Activated T-cell treated with anti-CD3 and anti-CD28 coated beads, Interleukin-2, amount 50 U/mL, for 72 hours (primary cell): ENCODE measurements at regions not wholly inside any gene's neighbourhood (a gene's known extent, or its start where the extent isn't known, plus 50 kb on each side); places are given as distances from the start of the nearest gene placed in this dataset.

Experiments used
- ATAC-seq, 2 donors: fragments of 150-1000 bp; cut with Tn5 transposase; replicated peaks in 1 of 2; 2 replicates each; pipeline ENCODE4 v1.10.0; 2021; ENCODE audit warnings: moderate library complexity in 2 of 2, mild to moderate bottlenecking in 1 of 2
- DNase-seq, 2 donors: peaks; one replicate each; pipeline ENCODE4 v3.0.0; 2021 to 2022; ENCODE audit warnings: mixed read lengths in 1 of 2
- H3K27ac Mint-ChIP-seq: one replicate; pipeline ENCODE4 v1.8.0; 2022; ENCODE audit warnings: mild to moderate bottlenecking, moderate library complexity, mixed read lengths
- H3K27me3 Mint-ChIP-seq: one replicate; pipeline ENCODE4 v1.8.0; 2022; ENCODE audit warnings: low read depth, mixed read lengths
- H3K36me3 Mint-ChIP-seq, 2 donors: one replicate each; pipeline ENCODE4 v1.8.0; 2022; ENCODE audit warnings: mixed read lengths in 2 of 2, mild to moderate bottlenecking in 1 of 2; ENCODE audit not compliant: insufficient read depth in 2 of 2
- H3K4me1 Mint-ChIP-seq: one replicate; pipeline ENCODE4 v1.8.0; 2022; ENCODE audit warnings: low read depth, mixed read lengths
- H3K4me3 Mint-ChIP-seq, 2 donors: one replicate each; pipeline ENCODE4 v1.8.0; 2022; ENCODE audit warnings: mild to moderate bottlenecking in 2 of 2, mixed read lengths in 2 of 2, moderate library complexity in 2 of 2
- H3K9me3 Mint-ChIP-seq, 2 donors: one replicate each; pipeline ENCODE4 v1.8.0; 2022; ENCODE audit warnings: mixed read lengths in 2 of 2

- no peaks in the 10 kb centered on the region for H3K27me3 Mint-ChIP-seq
- no peaks in the 10 kb centered on the region for H3K36me3 Mint-ChIP-seq
- peaks cover 10% of the 10 kb centered on the region for H3K4me1 Mint-ChIP-seq
- H3K9me3 Mint-ChIP-seq, result no peaks in the 10 kb centered on the region
- no peak overlapping the region for H3K27ac Mint-ChIP-seq
- ATAC-seq, result no peak
- no peak for DNase-seq
- H3K4me3 Mint-ChIP-seq, result no peak overlapping the region
These were observed 77.8 kb upstream of the SLC4A4 start for GRCh38 chr4:71261001-71261400.

GRCh38 chr4:71261633-71262121, 77.1 kb upstream of the SLC4A4 start:
- Mint-ChIP-seq H3K27me3 (no peaks in the 10 kb centered on the region), H3K9me3 (no peaks in the 10 kb centered on the region), H3K4me3 (no peak overlapping the region), H3K36me3 (no peaks in the 10 kb centered on the region), H3K4me1 (peaks cover 10% of the 10 kb centered on the region), H3K27ac (no peak overlapping the region)
- no peak for DNase-seq
- peak in 1 of 2 donors; percentile 28 for ATAC-seq

- Mint-ChIP-seq H3K36me3 (no peaks in the 10 kb centered on the region), H3K27ac (no peak overlapping the region), H3K4me1 (peaks cover 10% of the 10 kb centered on the region), H3K9me3 (no peaks in the 10 kb centered on the region), H3K4me3 (no peak overlapping the region), H3K27me3 (no peaks in the 10 kb centered on the region)
- no peak for ATAC-seq
- no peak for DNase-seq
These were observed 76.7 kb upstream of the SLC4A4 start for GRCh38 chr4:71262161-71262560.

GRCh38 chr4:71266090-71266794, 72.6 kb upstream of the SLC4A4 start:
- Mint-ChIP-seq H3K4me3 (no peak overlapping the region), H3K36me3 (no peaks in the 10 kb centered on the region), H3K9me3 (no peaks in the 10 kb centered on the region), H3K4me1 (peaks cover 9% of the 10 kb centered on the region), H3K27ac (no peak overlapping the region), H3K27me3 (no peaks in the 10 kb centered on the region)
- no peak for ATAC-seq
- DNase-seq, result no peak

- H3K9me3 Mint-ChIP-seq, result no peaks in the 10 kb centered on the region
- no peaks in the 10 kb centered on the region for H3K4me1 Mint-ChIP-seq
- no peaks in the 10 kb centered on the region for H3K27me3 Mint-ChIP-seq
These were observed 71.6 kb upstream of the SLC4A4 start for GRCh38 chr4:71267244-71267643.

GRCh38 chr4:71268166-71268565, 70.7 kb upstream of the SLC4A4 start:
- no peak for ATAC-seq
- Mint-ChIP-seq H3K27ac (no peak overlapping the region), H3K27me3 (no peaks in the 10 kb centered on the region), H3K9me3 (no peaks in the 10 kb centered on the region), H3K4me3 (no peak overlapping the region), H3K36me3 (no peaks in the 10 kb centered on the region), H3K4me1 (no peaks in the 10 kb centered on the region)
- DNase-seq, result no peak

More at GRCh38 chr4:71267244-71267643, 71.6 kb upstream of the SLC4A4 start:
- no peak overlapping the region for H3K4me3 Mint-ChIP-seq
- no peak overlapping the region for H3K27ac Mint-ChIP-seq
- ATAC-seq (no peak), DNase-seq (no peak)
- no peaks in the 10 kb centered on the region for H3K36me3 Mint-ChIP-seq

- Mint-ChIP-seq H3K4me1 (no peaks in the 10 kb centered on the region), H3K27me3 (no peaks in the 10 kb centered on the region), H3K4me3 (no peak overlapping the region), H3K9me3 (no peaks in the 10 kb centered on the region), H3K36me3 (no peaks in the 10 kb centered on the region), H3K27ac (no peak overlapping the region)
- no peak for DNase-seq
- no peak for ATAC-seq
These were observed 69.6 kb upstream of the SLC4A4 start for GRCh38 chr4:71269233-71269632.

- Mint-ChIP-seq H3K4me1 (peaks cover 9% of the 10 kb centered on the region), H3K36me3 (no peaks in the 10 kb centered on the region), H3K27ac (no peak overlapping the region), H3K9me3 (no peaks in the 10 kb centered on the region), H3K27me3 (no peaks in the 10 kb centered on the region), H3K4me3 (no peak overlapping the region)
- ATAC-seq (peak; percentile 53 to 56), DNase-seq (peak; percentile 24 to 30)
These were observed 67.9 kb upstream of the SLC4A4 start for GRCh38 chr4:71270901-71271300.

GRCh38 chr4:71272976-71273375, 65.8 kb upstream of the SLC4A4 start:
- no peaks in the 10 kb centered on the region for H3K9me3 Mint-ChIP-seq
- no peak overlapping the region for H3K27ac Mint-ChIP-seq
- no peak overlapping the region for H3K4me3 Mint-ChIP-seq
- peaks cover 9% of the 10 kb centered on the region for H3K4me1 Mint-ChIP-seq
- H3K27me3 Mint-ChIP-seq, result no peaks in the 10 kb centered on the region
- no peaks in the 10 kb centered on the region for H3K36me3 Mint-ChIP-seq
- ATAC-seq (no peak), DNase-seq (no peak)

- Mint-ChIP-seq H3K27ac (no peak overlapping the region), H3K27me3 (no peaks in the 10 kb centered on the region), H3K9me3 (no peaks in the 10 kb centered on the region), H3K4me3 (no peak overlapping the region), H3K36me3 (no peaks in the 10 kb centered on the region), H3K4me1 (peaks cover 9% of the 10 kb centered on the region)
- ATAC-seq, result no peak
- no peak for DNase-seq
These were observed 63.8 kb upstream of the SLC4A4 start for GRCh38 chr4:71275004-71275403.

- Mint-ChIP-seq H3K27ac (no peak overlapping the region), H3K27me3 (no peaks in the 10 kb centered on the region), H3K36me3 (no peaks in the 10 kb centered on the region), H3K9me3 (no peaks in the 10 kb centered on the region), H3K4me3 (no peak overlapping the region), H3K4me1 (peaks cover 9% of the 10 kb centered on the region)
- ATAC-seq, result no peak
- no peak for DNase-seq
These were observed 63.2 kb upstream of the SLC4A4 start for GRCh38 chr4:71275570-71275969.

- no peak overlapping the region for H3K27ac Mint-ChIP-seq
- no peaks in the 10 kb centered on the region for H3K9me3 Mint-ChIP-seq
- no peak for ATAC-seq
- no peaks in the 10 kb centered on the region for H3K27me3 Mint-ChIP-seq
- no peaks in the 10 kb centered on the region for H3K36me3 Mint-ChIP-seq
- DNase-seq, result no peak
- peaks cover 9% of the 10 kb centered on the region for H3K4me1 Mint-ChIP-seq
- H3K4me3 Mint-ChIP-seq, result no peak overlapping the region
These were observed 61.5 kb upstream of the SLC4A4 start for GRCh38 chr4:71277353-71277752.

- no peak overlapping the region for H3K4me3 Mint-ChIP-seq
- no peaks in the 10 kb centered on the region for H3K9me3 Mint-ChIP-seq
- no peaks in the 10 kb centered on the region for H3K27me3 Mint-ChIP-seq
- DNase-seq (no peak), ATAC-seq (no peak)
- H3K36me3 Mint-ChIP-seq, result no peaks in the 10 kb centered on the region
- no peaks in the 10 kb centered on the region for H3K4me1 Mint-ChIP-seq
- no peak overlapping the region for H3K27ac Mint-ChIP-seq
These were observed 55.1 kb upstream of the SLC4A4 start for GRCh38 chr4:71283642-71284257.

GRCh38 chr4:71287305-71287704, 51.5 kb upstream of the SLC4A4 start:
- H3K27me3 Mint-ChIP-seq, result no peaks in the 10 kb centered on the region
- H3K4me3 Mint-ChIP-seq, result no peak overlapping the region
- ATAC-seq, result no peak
- H3K4me1 Mint-ChIP-seq, result no peaks in the 10 kb centered on the region
- DNase-seq, result no peak
- no peaks in the 10 kb centered on the region for H3K9me3 Mint-ChIP-seq
- no peak overlapping the region for H3K27ac Mint-ChIP-seq
- H3K36me3 Mint-ChIP-seq, result no peaks in the 10 kb centered on the region
